PC-3 (cell line): ENCODE measurements at regions not wholly inside any gene's neighbourhood (a gene's known extent, or its start where the extent isn't known, plus 50 kb on each side); places are given as distances from the start of the nearest gene placed in this dataset.

Experiments used
- ATAC-seq: fragments of 200-7000 bp; cut with Tn5 transposase; 2 replicates; pipeline ENCODE4 v1.9.1; 2020; ENCODE audit warnings: mild to moderate bottlenecking, moderate library complexity
- BruUV-seq: library from RNA; stranded (reverse); fragments of 400-500 nt; replicated peaks from 2 replicates; lab custom pipeline; 2021; lab: Mats Ljungman, UMichigan
- CTCF ChIA-PET: fragments of 300-600 bp; sonication (Branson Sonifier 250); formaldehyde crosslinking; loops from one replicate; lab custom pipeline; 2022; ENCODE audit warnings: antibody characterized with exemption; lab: Charles Lee
- POLR2A ChIA-PET: fragments of 300-600 bp; sonication (Branson Sonifier 250); formaldehyde crosslinking; loops from one replicate; lab custom pipeline; 2022; ENCODE audit warnings: antibody characterized with exemption; ENCODE audit not compliant: unreplicated experiment; lab: Charles Lee
- DNase-seq: peaks from one replicate; pipeline ENCODE4 v3.0.0-alpha.2; 2015
- H2AFZ ChIP-seq: fragments of 300-600 bp; sonication (generic); 2 replicates; pipeline ENCODE4 v1.6.0; 2016; ENCODE audit warnings: antibody characterized with exemption, low read length
- H3F3A ChIP-seq: fragments of 300-600 bp; sonication (generic); one replicate; pipeline ENCODE4 v1.6.0; 2017; ENCODE audit warnings: antibody characterized with exemption, low read length, control low read depth, mild to moderate bottlenecking; ENCODE audit not compliant: unreplicated experiment
- H3K27ac ChIP-seq: fragments of 300-600 bp; sonication (generic); 2 replicates; pipeline ENCODE4 v1.5.1; 2016; ENCODE audit warnings: mild to moderate bottlenecking, low read length
- H3K27me3 ChIP-seq: fragments of 300-600 bp; sonication (generic); 2 replicates; pipeline ENCODE4 v1.6.1; 2016; ENCODE audit warnings: low read length, mixed read lengths
- H3K36me3 ChIP-seq: fragments of 300-600 bp; sonication (generic); 2 replicates; pipeline ENCODE4 v1.6.1; 2016; ENCODE audit warnings: low read depth, mixed run types, low read length, mixed read lengths
- H3K4me1 ChIP-seq: fragments of 300-600 bp; sonication (generic); 2 replicates; pipeline ENCODE4 v1.5.1; 2016; ENCODE audit warnings: low read length; ENCODE audit not compliant: insufficient read depth
- H3K4me2 ChIP-seq: fragments of 300-600 bp; sonication (generic); 2 replicates; pipeline ENCODE4 v1.6.0; 2016; ENCODE audit warnings: low read length
- H3K4me3 ChIP-seq: fragments of 300-600 bp; sonication (generic); 2 replicates; pipeline ENCODE4 v1.5.1; 2016; ENCODE audit warnings: mild to moderate bottlenecking, low read length, mixed read lengths
- H3K79me2 ChIP-seq: fragments of 300-600 bp; sonication (generic); 2 replicates; pipeline ENCODE4 v1.6.1; 2017; ENCODE audit warnings: low read length, mixed read lengths
- H3K9ac ChIP-seq: fragments of 300-600 bp; sonication (generic); 2 replicates; pipeline ENCODE4 v1.6.0; 2016; ENCODE audit warnings: mild to moderate bottlenecking, low read length
- H3K9me2 ChIP-seq: fragments of 300-600 bp; sonication (generic); replicated peaks from 2 replicates; pipeline ENCODE4 v1.6.1; 2016; ENCODE audit warnings: mixed run types, low read length, mixed read lengths
- H3K9me3 ChIP-seq: fragments of 300-600 bp; sonication (generic); 2 replicates; pipeline ENCODE4 v1.6.1; 2016; ENCODE audit warnings: low read length, mixed read lengths
- H4K20me1 ChIP-seq: fragments of 300-600 bp; sonication (generic); 2 replicates; pipeline ENCODE4 v1.6.1; 2016; ENCODE audit warnings: low read length, mixed read lengths
- CTCF ChIP-seq: fragments of 300-600 bp; sonication (generic); conservative IDR thresholded peaks from 2 replicates; pipeline ENCODE4 v1.5.1; 2017; ENCODE audit warnings: antibody characterized with exemption, low read depth, mild to moderate bottlenecking, low read length
- EZH2 ChIP-seq: fragments of 300-600 bp; sonication (generic); IDR thresholded peaks from one replicate; pipeline ENCODE4 v1.6.1; 2017; ENCODE audit warnings: antibody characterized with exemption, mild to moderate bottlenecking, low read length; ENCODE audit not compliant: unreplicated experiment
- EZH2phosphoT487 ChIP-seq: fragments of 300-600 bp; sonication (generic); IDR thresholded peaks from 2 replicates; pipeline ENCODE4 v1.6.1; 2018; ENCODE audit warnings: mild to moderate bottlenecking, antibody characterized with exemption, low read length, borderline replicate concordance
- intact Hi-C: fragments of 100-400 bp; cut with micrococcal nuclease; formaldehyde crosslinking; loops from 2 replicates; pipeline ENCODE4 v1.9.0; 2023

- no peaks in the 10 kb centered on the region for H3F3A ChIP-seq
- no peak overlapping the region for H3K9ac ChIP-seq
- H3K9me3 ChIP-seq: no peaks in the 10 kb centered on the region
- H3K4me1 ChIP-seq: peaks cover 9% of the 10 kb centered on the region
- H3K79me2 ChIP-seq: no peaks in the 10 kb centered on the region
- no peaks in the 10 kb centered on the region for H3K27me3 ChIP-seq
- H3K36me3 ChIP-seq: no peaks in the 10 kb centered on the region
- no peak for TF ChIP-seq EZH2phosphoT487
- no peak for TF ChIP-seq CTCF
- no peak for TF ChIP-seq EZH2
- BruUV-seq: no TSS peak
- no peak overlapping the region for H2AFZ ChIP-seq
- intact Hi-C loops: loop anchor here (5.0 to 10.0 kb wide), 2 partner anchors 104 to 407 kb away; no protein-coding TSS in a partner anchor
- ATAC-seq (no peak), DNase-seq (no peak)
- no peak overlapping the region for H3K27ac ChIP-seq
- no peaks in the 10 kb centered on the region for H3K9me2 ChIP-seq
- H3K4me3 ChIP-seq: no peak overlapping the region
- no peak overlapping the region for H3K4me2 ChIP-seq
- H4K20me1 ChIP-seq: no peaks in the 10 kb centered on the region
- POLR2A ChIA-PET: no interaction called here
- CTCF ChIA-PET: interaction anchor here (0.6 kb wide), 1 partner anchor 81 kb away, joined by 5 read pairs; no protein-coding TSS in a partner anchor
Measured at GRCh38 chr6:105839266-105839665, 246.9 kb upstream of the PRDM1 start.

DNA sequence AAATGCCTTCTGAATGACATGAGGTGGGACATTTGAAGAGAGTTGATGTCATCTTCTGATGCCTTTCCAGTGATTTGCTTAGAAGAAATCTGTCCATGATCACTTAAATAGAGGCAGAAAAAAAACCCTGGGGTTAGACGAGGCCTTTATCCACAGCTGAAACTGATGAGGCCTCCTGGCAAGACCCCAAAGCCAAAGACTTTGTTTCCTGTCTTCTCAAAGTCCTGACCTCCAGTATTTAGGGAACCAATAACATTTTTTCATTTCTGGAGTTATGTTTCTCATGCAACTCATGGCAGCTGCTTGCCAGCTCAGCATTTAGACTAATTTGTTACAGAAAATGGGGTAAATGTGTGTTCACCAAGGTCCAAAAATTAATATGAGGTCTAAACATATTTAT, 248.0 kb upstream of the PRDM1 start:
- TF ChIP-seq EZH2 (no peak), EZH2phosphoT487 (no peak)
- POLR2A ChIA-PET: no interaction called here
- Histone ChIP-seq H3K4me3 (no peak overlapping the region), H3K4me1 (peaks cover 9% of the 10 kb centered on the region), H3F3A (no peaks in the 10 kb centered on the region), H3K4me2 (no peak overlapping the region), H2AFZ (no peak overlapping the region), H3K79me2 (no peaks in the 10 kb centered on the region), H4K20me1 (no peaks in the 10 kb centered on the region), H3K36me3 (no peaks in the 10 kb centered on the region), H3K27me3 (no peaks in the 10 kb centered on the region), H3K27ac (no peak overlapping the region), H3K9me2 (no peaks in the 10 kb centered on the region), H3K9ac (no peak overlapping the region), H3K9me3 (no peaks in the 10 kb centered on the region)
- no peak for DNase-seq
- no peak for ATAC-seq
- CTCF ChIA-PET: no interaction called here
- intact Hi-C loops: loop anchor here (5.0 to 10.0 kb wide), 2 partner anchors 103 to 406 kb away; no protein-coding TSS in a partner anchor
- BruUV-seq: no TSS peak

GRCh38 chr6:105836889-105837288, 249.2 kb upstream of the PRDM1 start:
- peak; percentile 52 for DNase-seq
- Histone ChIP-seq H3K36me3 (no peaks in the 10 kb centered on the region), H3K4me2 (peak overlapping the region; percentile 19; the same call in 1 of the 2 replicates), H3K4me3 (no peak overlapping the region), H3K9me2 (no peaks in the 10 kb centered on the region), H3F3A (no peaks in the 10 kb centered on the region), H3K79me2 (no peaks in the 10 kb centered on the region), H3K27ac (no peak overlapping the region), H2AFZ (no peak overlapping the region), H3K9ac (no peak overlapping the region), H4K20me1 (no peaks in the 10 kb centered on the region), H3K9me3 (no peaks in the 10 kb centered on the region), H3K4me1 (peaks cover 9% of the 10 kb centered on the region), H3K27me3 (no peaks in the 10 kb centered on the region)
- intact Hi-C loops: loop anchor here (5.0 to 10.0 kb wide), 2 partner anchors 102 to 405 kb away; no protein-coding TSS in a partner anchor
- no TSS peak for BruUV-seq
- POLR2A ChIA-PET: no interaction called here
- CTCF ChIA-PET: no interaction called here
- TF ChIP-seq EZH2phosphoT487: no peak
- TF ChIP-seq CTCF: no peak
- no peak for TF ChIP-seq EZH2
- ATAC-seq: peak; percentile 81
